Thymus (tissue), 11 donors: ENCODE measurements at regions not wholly inside any gene's neighbourhood (a gene's known extent, or its start where the extent isn't known, plus 50 kb on each side); places are given as distances from the start of the nearest gene placed in this dataset.

ENCODE experiments used
- DNase-seq, 9 donors: peaks; one replicate each; pipeline ENCODE4 v3.0.0-alpha.2; 2013; ENCODE audit warnings: low spot score in 9 of 9, low read depth in 6 of 9, missing footprints in 1 of 9
- H3K27ac ChIP-seq, 2 donors: one replicate each; pipeline ENCODE4 v1.5.1; 2013; ENCODE audit warnings: control low read depth in 1 of 2, low read depth in 1 of 2, low read length in 1 of 2, mild to moderate bottlenecking in 1 of 2, moderate library complexity in 1 of 2
- H3K27me3 ChIP-seq, 2 donors: one replicate each; pipeline ENCODE4 v1.5.1; 2013; ENCODE audit warnings: low read length in 1 of 2; ENCODE audit not compliant: control insufficient read depth in 2 of 2, insufficient read depth in 1 of 2
- H3K36me3 ChIP-seq, 2 donors: one replicate each; pipeline ENCODE4 v1.5.1; 2013; ENCODE audit warnings: low read length in 1 of 2, mild to moderate bottlenecking in 1 of 2, moderate library complexity in 1 of 2; ENCODE audit not compliant: control insufficient read depth in 2 of 2, insufficient read depth in 2 of 2
- H3K4me1 ChIP-seq, 2 donors: one replicate each; pipeline ENCODE4 v1.5.1; 2013; ENCODE audit warnings: low read length in 2 of 2; ENCODE audit not compliant: control insufficient read depth in 2 of 2, insufficient read depth in 2 of 2
- H3K4me3 ChIP-seq, 2 donors: one replicate each; pipeline ENCODE4 v1.5.1; 2013; ENCODE audit warnings: low read length in 2 of 2, control low read depth in 1 of 2, mild to moderate bottlenecking in 1 of 2
- H3K9me3 ChIP-seq, 2 donors: one replicate each; pipeline ENCODE4 v1.5.1; 2013; ENCODE audit warnings: low read length in 1 of 2, mild to moderate bottlenecking in 1 of 2; ENCODE audit not compliant: control insufficient read depth in 2 of 2, insufficient read depth in 1 of 2
- WGBS: extraction: QIAGEN DNeasy Blood & Tissue Kit; methylation state at CpG from one replicate; pipeline ENCODE4 v1.1.7; 2013; 5-methylcytosine and 5-hydroxymethylcytosine counted together
- donor health status: healthy.

- no peak for DNase-seq
- no peaks in the 10 kb centered on the region for H3K4me1 ChIP-seq
- 90% methylated on average over 1 of the region's 1 CpG for WGBS
- H3K4me3 ChIP-seq: no peak overlapping the region
- H3K27me3 ChIP-seq: no peaks in the 10 kb centered on the region
- H3K9me3 ChIP-seq: no peaks in the 10 kb centered on the region
- no peaks in the 10 kb centered on the region for H3K36me3 ChIP-seq
- H3K27ac ChIP-seq: no peak overlapping the region
Measured at GRCh38 chr11:26053966-26054365, 278.0 kb upstream of the ANO3 start.

- Histone ChIP-seq H3K4me1 (no peaks in the 10 kb centered on the region), H3K4me3 (no peak overlapping the region), H3K9me3 (no peaks in the 10 kb centered on the region), H3K27ac (no peak overlapping the region), H3K27me3 (no peaks in the 10 kb centered on the region), H3K36me3 (no peaks in the 10 kb centered on the region)
- DNase-seq: no peak
- WGBS: 83% methylated on average over 1 of the region's 1 CpG
Measured at GRCh38 chr11:26062660-26063059, 269.3 kb upstream of the ANO3 start.

- Histone ChIP-seq H3K27ac (no peak overlapping the region), H3K4me1 (no peaks in the 10 kb centered on the region), H3K9me3 (no peaks in the 10 kb centered on the region), H3K4me3 (no peak overlapping the region), H3K36me3 (no peaks in the 10 kb centered on the region), H3K27me3 (no peaks in the 10 kb centered on the region)
- no peak for DNase-seq
Measured at GRCh38 chr11:26063915-26064314, 268.0 kb upstream of the ANO3 start.

GRCh38 chr11:26065944-26066343 lies 266.0 kb upstream of the ANO3 start:
- Histone ChIP-seq H3K4me3 (no peak overlapping the region), H3K27ac (no peak overlapping the region), H3K4me1 (no peaks in the 10 kb centered on the region), H3K9me3 (no peaks in the 10 kb centered on the region), H3K36me3 (no peaks in the 10 kb centered on the region), H3K27me3 (no peaks in the 10 kb centered on the region)
- 47% methylated on average over 1 of the region's 1 CpG for WGBS
- DNase-seq: no peak

GRCh38 chr11:26070714-26071380 lies 261.1 kb upstream of the ANO3 start:
- H3K9me3 ChIP-seq: no peaks in the 10 kb centered on the region
- H3K4me3 ChIP-seq: no peak overlapping the region
- no peaks in the 10 kb centered on the region for H3K36me3 ChIP-seq
- H3K4me1 ChIP-seq: no peaks in the 10 kb centered on the region
- H3K27me3 ChIP-seq: no peaks in the 10 kb centered on the region
- 83% methylated on average over 8 of the region's 8 CpGs for WGBS
- H3K27ac ChIP-seq: no peak overlapping the region
- DNase-seq: no peak

- no peak overlapping the region for H3K4me3 ChIP-seq
- H3K36me3 ChIP-seq: no peaks in the 10 kb centered on the region
- H3K27ac ChIP-seq: no peak overlapping the region
- no peaks in the 10 kb centered on the region for H3K27me3 ChIP-seq
- H3K9me3 ChIP-seq: no peaks in the 10 kb centered on the region
- WGBS: 88% methylated on average over 3 of the region's 3 CpGs
- DNase-seq: no peak
- H3K4me1 ChIP-seq: no peaks in the 10 kb centered on the region
Measured at GRCh38 chr11:26072614-26073153, 259.2 kb upstream of the ANO3 start.

GRCh38 chr11:26073646-26074045 lies 258.3 kb upstream of the ANO3 start:
- Histone ChIP-seq H3K4me3 (no peak overlapping the region), H3K36me3 (no peaks in the 10 kb centered on the region), H3K27me3 (no peaks in the 10 kb centered on the region), H3K27ac (no peak overlapping the region), H3K9me3 (no peaks in the 10 kb centered on the region), H3K4me1 (no peaks in the 10 kb centered on the region)
- DNase-seq: no peak

GRCh38 chr11:26076233-26076990 lies 255.5 kb upstream of the ANO3 start:
- Histone ChIP-seq H3K27me3 (no peaks in the 10 kb centered on the region), H3K36me3 (no peaks in the 10 kb centered on the region), H3K9me3 (no peaks in the 10 kb centered on the region), H3K4me3 (no peak overlapping the region), H3K27ac (no peak overlapping the region), H3K4me1 (no peaks in the 10 kb centered on the region)
- 90% methylated on average over 3 of the region's 3 CpGs for WGBS
- DNase-seq: no peak

- Histone ChIP-seq H3K4me3 (no peak overlapping the region), H3K27ac (no peak overlapping the region), H3K36me3 (no peaks in the 10 kb centered on the region), H3K27me3 (no peaks in the 10 kb centered on the region), H3K4me1 (no peaks in the 10 kb centered on the region), H3K9me3 (no peaks in the 10 kb centered on the region)
- 80% methylated on average over 5 of the region's 5 CpGs for WGBS
- DNase-seq: no peak
Measured at GRCh38 chr11:26078231-26078821, 253.6 kb upstream of the ANO3 start.
